IPS-18a (cell line): ENCODE measurements at regions not wholly inside any gene's neighbourhood (a gene's known extent, or its start where the extent isn't known, plus 50 kb on each side); places are given as distances from the start of the nearest gene placed in this dataset.

Source experiments
- H3K27ac ChIP-seq: one replicate; pipeline ENCODE4 v1.5.1; 2013; ENCODE audit warnings: low read length
- H3K27me3 ChIP-seq: one replicate; pipeline ENCODE4 v1.6.1; 2013; ENCODE audit warnings: mild to moderate bottlenecking, low read length; ENCODE audit not compliant: control insufficient read depth, insufficient read depth
- H3K36me3 ChIP-seq: one replicate; pipeline ENCODE4 v1.6.1; 2013; ENCODE audit warnings: low read depth, low read length; ENCODE audit not compliant: control insufficient read depth
- H3K4me1 ChIP-seq: one replicate; pipeline ENCODE4 v1.6.1; 2013; ENCODE audit warnings: low read depth, low read length; ENCODE audit not compliant: control insufficient read depth
- H3K4me3 ChIP-seq: one replicate; pipeline ENCODE4 v1.5.1; 2013; ENCODE audit warnings: low read length
- H3K9ac ChIP-seq: one replicate; pipeline ENCODE4 v1.6.1; 2013; ENCODE audit warnings: mild to moderate bottlenecking, low read length, moderate library complexity
- H3K9me3 ChIP-seq: one replicate; pipeline ENCODE4 v1.6.1; 2013; ENCODE audit warnings: low read depth, low read length; ENCODE audit not compliant: control insufficient read depth

DNA sequence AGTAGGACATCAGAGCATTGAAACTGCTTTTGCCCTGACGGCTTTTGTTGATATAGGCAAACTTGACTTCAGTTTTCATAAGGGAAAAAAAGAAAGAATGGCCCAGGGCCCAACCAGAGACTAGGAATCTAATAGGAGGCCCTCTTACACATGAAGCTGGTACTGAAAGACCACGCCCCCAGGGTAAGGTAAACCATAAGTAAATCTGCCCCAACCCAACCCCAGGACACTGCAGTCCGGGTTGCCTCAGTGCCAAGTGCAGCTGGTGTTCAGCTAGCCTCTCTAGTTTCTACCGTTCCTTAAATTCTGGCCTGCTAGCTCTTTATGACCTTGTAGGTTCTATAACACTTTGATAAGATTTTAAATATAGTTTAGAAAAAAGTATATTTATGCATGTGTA, 136.7 kb downstream of the AQP9 start:
- Histone ChIP-seq H3K9ac (no peak overlapping the region), H3K27me3 (no peaks in the 10 kb centered on the region), H3K4me1 (peaks cover 4% of the 10 kb centered on the region), H3K9me3 (peaks cover 9% of the 10 kb centered on the region), H3K27ac (no peak overlapping the region), H3K36me3 (no peaks in the 10 kb centered on the region), H3K4me3 (no peak overlapping the region)

- Histone ChIP-seq H3K36me3 (no peaks in the 10 kb centered on the region), H3K4me1 (peaks cover 4% of the 10 kb centered on the region), H3K27me3 (no peaks in the 10 kb centered on the region), H3K9ac (no peak overlapping the region), H3K27ac (no peak overlapping the region), H3K4me3 (no peak overlapping the region), H3K9me3 (peaks cover 9% of the 10 kb centered on the region)
Observed at GRCh38 chr15:58275785-58276184, 137.6 kb downstream of the AQP9 start.

DNA sequence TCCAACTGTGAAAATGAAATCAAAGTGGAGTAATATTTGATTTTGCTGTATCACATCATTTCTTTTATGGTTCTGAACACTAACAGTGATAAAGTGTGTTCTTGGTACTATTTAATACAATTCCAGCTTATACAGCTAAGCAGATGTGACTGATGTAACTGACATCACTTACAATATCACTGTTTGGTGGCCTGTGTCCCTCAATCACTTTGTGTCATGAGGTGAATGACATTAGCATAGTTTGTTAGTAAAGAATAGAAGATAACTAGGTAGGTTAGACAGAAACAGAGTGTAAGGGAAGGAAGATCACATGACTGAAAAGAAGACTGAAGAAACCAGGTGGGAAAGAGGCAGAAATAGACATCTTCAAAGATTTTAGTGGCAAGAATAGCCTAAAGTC, 138.7 kb downstream of the AQP9 start:
- Histone ChIP-seq H3K4me3 (no peak overlapping the region), H3K36me3 (no peaks in the 10 kb centered on the region), H3K27ac (no peak overlapping the region), H3K9ac (no peak overlapping the region), H3K9me3 (peaks cover under 1% of the 10 kb centered on the region), H3K27me3 (no peaks in the 10 kb centered on the region), H3K4me1 (peaks cover 4% of the 10 kb centered on the region)

DNA sequence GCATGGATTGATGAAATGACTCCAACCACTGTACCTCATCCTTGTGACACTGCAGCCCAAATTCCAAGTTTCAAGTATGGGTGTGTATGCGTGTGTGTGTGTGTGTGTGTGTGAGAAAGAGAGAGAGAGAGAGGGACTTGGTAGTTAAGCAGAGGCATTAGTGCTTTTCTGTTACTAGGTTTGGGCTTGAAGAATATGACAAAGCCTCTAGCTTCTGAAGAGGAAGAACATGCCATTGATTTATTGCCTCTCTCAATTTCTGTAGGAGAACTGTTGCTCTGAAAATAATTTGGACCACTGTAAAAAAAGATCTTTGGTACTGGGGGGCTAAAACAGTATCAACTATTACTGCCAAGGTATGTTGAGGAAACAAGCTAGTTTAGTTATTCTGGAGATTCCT, 139.2 kb downstream of the AQP9 start:
- Histone ChIP-seq H3K9ac (no peak overlapping the region), H3K4me1 (peaks cover 8% of the 10 kb centered on the region), H3K9me3 (no peaks in the 10 kb centered on the region), H3K27me3 (no peaks in the 10 kb centered on the region), H3K36me3 (no peaks in the 10 kb centered on the region), H3K4me3 (no peak overlapping the region), H3K27ac (no peak overlapping the region)

GRCh38 chr15:58279106-58279505, 140.9 kb downstream of the AQP9 start:
- Histone ChIP-seq H3K4me3 (no peak overlapping the region), H3K9ac (no peak overlapping the region)

GRCh38 chr15:58279654-58280053, 141.5 kb downstream of the AQP9 start:
- no peak overlapping the region for H3K9ac ChIP-seq
- H3K27me3 ChIP-seq = no peaks in the 10 kb centered on the region
- no peak overlapping the region for H3K4me3 ChIP-seq
- H3K4me1 ChIP-seq = peaks cover 10% of the 10 kb centered on the region
- no peaks in the 10 kb centered on the region for H3K36me3 ChIP-seq
- no peak overlapping the region for H3K27ac ChIP-seq
- no peaks in the 10 kb centered on the region for H3K9me3 ChIP-seq

More at GRCh38 chr15:58279106-58279505, 140.9 kb downstream of the AQP9 start:
- Histone ChIP-seq H3K36me3 (no peaks in the 10 kb centered on the region), H3K9me3 (no peaks in the 10 kb centered on the region), H3K27me3 (no peaks in the 10 kb centered on the region), H3K4me1 (peaks cover 10% of the 10 kb centered on the region), H3K27ac (no peak overlapping the region)

DNA sequence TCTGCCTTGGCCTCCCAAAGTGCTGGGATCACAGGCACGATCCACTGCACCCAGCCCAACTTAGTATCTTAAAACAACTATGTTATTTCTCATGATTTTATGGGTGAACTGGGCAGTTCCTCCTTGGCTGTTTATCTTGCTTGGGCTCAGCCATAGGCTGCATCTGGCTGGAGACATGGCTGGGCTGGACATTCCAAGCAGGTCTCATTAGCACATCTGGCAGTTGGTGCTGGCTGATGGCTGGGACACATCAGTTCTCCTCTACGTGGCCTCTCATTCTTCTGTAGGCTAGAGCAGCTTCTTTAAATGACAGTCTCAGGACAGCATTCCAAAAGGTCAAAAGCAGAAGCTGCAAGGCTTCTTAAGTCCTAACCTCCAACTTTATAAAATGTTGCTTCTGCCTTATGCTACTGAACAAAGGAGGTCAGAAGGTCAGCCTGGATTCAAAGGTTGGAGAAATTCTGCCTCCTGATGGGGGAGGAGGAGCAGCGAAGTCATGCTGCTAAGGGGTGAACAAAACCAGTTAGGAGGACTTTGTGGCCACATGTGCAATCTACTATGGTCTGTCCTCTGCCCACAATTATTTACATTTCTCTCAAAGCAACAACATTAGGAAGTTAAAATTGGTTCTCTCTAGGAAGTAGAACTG, 144.0 kb downstream of the AQP9 start:
- no peak overlapping the region for H3K4me3 ChIP-seq
- no peaks in the 10 kb centered on the region for H3K9me3 ChIP-seq
- no peaks in the 10 kb centered on the region for H3K36me3 ChIP-seq
- no peaks in the 10 kb centered on the region for H3K27me3 ChIP-seq
- H3K4me1 ChIP-seq = peaks cover 10% of the 10 kb centered on the region
- no peak overlapping the region for H3K9ac ChIP-seq
- no peak overlapping the region for H3K27ac ChIP-seq

DNA sequence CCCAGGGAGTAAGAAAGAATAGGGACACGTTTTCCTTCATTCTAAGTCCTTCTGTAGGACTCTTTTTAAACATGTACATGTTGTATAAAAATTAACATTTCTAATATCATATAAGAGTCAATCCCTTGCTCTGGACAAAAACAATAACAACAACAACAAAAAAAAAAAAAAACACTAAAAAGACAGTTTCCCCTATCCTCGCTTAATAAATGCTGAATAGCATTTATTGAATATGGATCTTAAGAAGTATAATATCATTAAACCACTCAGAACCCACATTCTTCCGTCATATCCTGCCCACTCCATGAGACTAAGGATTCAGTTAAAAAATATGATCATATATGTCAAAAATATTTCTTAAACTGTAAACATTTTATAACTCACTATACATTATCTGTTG, 145.1 kb downstream of the AQP9 start:
- H3K9me3 ChIP-seq = no peaks in the 10 kb centered on the region
- no peaks in the 10 kb centered on the region for H3K36me3 ChIP-seq
- H3K9ac ChIP-seq = no peak overlapping the region
- H3K4me3 ChIP-seq = no peak overlapping the region
- H3K4me1 ChIP-seq = peaks cover 8% of the 10 kb centered on the region
- no peak overlapping the region for H3K27ac ChIP-seq
- H3K27me3 ChIP-seq = no peaks in the 10 kb centered on the region

GRCh38 chr15:58284293-58284692, 146.1 kb downstream of the AQP9 start:
- Histone ChIP-seq H3K36me3 (no peaks in the 10 kb centered on the region), H3K9me3 (no peaks in the 10 kb centered on the region), H3K4me1 (peaks cover 7% of the 10 kb centered on the region), H3K9ac (no peak overlapping the region), H3K4me3 (no peak overlapping the region), H3K27ac (no peak overlapping the region), H3K27me3 (no peaks in the 10 kb centered on the region)

DNA sequence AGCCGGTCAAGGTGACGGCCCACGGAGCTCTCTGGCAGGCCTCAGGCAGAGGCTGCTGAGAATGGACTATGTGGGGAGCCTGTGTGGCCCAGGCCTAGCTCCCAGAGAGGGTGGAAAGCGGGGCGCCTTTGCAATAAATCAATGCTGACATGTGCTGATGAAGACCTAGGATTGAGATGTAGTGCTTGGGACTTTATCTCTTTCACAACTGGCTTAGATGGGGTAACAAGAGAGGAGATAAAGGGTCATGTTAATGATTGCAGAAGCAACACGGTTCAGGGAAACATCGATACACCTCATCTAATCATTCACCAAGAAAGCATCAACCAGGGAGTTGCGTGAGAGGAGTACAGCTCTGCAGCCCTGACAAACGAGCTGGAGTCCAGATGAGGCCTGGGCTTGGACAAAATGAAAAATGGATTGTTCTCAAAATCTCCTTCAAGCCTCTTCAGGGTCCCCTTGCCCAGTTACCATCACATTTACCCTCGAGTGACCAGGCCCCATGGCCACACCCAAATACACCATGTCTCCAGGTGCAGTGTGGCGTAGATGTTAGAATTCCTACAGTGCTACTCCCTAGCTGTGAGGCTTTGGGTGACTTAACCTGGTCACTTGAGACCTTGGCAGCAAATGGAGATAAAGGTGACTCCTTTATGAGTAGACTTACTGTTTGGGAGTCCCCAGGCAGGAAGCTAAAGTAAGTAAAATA, 146.4 kb upstream of the LIPC start:
- peaks cover 17% of the 10 kb centered on the region for H3K4me1 ChIP-seq
- no peaks in the 10 kb centered on the region for H3K36me3 ChIP-seq
- no peak overlapping the region for H3K4me3 ChIP-seq
- H3K27ac ChIP-seq = no peak overlapping the region
- H3K9ac ChIP-seq = no peak overlapping the region
- no peaks in the 10 kb centered on the region for H3K9me3 ChIP-seq
- no peaks in the 10 kb centered on the region for H3K27me3 ChIP-seq

GRCh38 chr15:58285921-58286278, 145.9 kb upstream of the LIPC start:
- Histone ChIP-seq H3K4me1 (peaks cover 17% of the 10 kb centered on the region), H3K9me3 (no peaks in the 10 kb centered on the region), H3K27me3 (no peaks in the 10 kb centered on the region), H3K27ac (no peak overlapping the region), H3K4me3 (no peak overlapping the region), H3K36me3 (no peaks in the 10 kb centered on the region), H3K9ac (no peak overlapping the region)

GRCh38 chr15:58286523-58286922, 145.3 kb upstream of the LIPC start:
- Histone ChIP-seq H3K27ac (no peak overlapping the region), H3K36me3 (no peaks in the 10 kb centered on the region)

More at GRCh38 chr15:58286523-58286922, 145.3 kb upstream of the LIPC start:
- Histone ChIP-seq H3K9ac (no peak overlapping the region), H3K4me1 (peaks cover 17% of the 10 kb centered on the region), H3K9me3 (no peaks in the 10 kb centered on the region), H3K27me3 (no peaks in the 10 kb centered on the region), H3K4me3 (no peak overlapping the region)
